Keratinocyte (primary cell): ENCODE measurements at regions not wholly inside any gene's neighbourhood (a gene's known extent, or its start where the extent isn't known, plus 50 kb on each side); places are given as distances from the start of the nearest gene placed in this dataset.
"Not testable (repeated sequence)": the region's sequence is repeated elsewhere in the genome, so short reads cannot be mapped to it uniquely, and the experiment has no call there.

Experiments used
- DNase-seq: peaks from one replicate; pipeline ENCODE4 v3.0.0-alpha.2; 2011; ENCODE audit warnings: low read depth, missing footprints, low spot score
- FAIRE-seq: peaks from 2 replicates; lab custom pipeline; 2011; peaks lifted over from hg19 to GRCh38; lab: Jason Lieb, UNC
- H2AFZ ChIP-seq: 2 replicates; pipeline ENCODE4 v1.6.0; 2012; ENCODE audit warnings: low read length, control low read depth, inconsistent platforms; ENCODE audit not compliant: control insufficient read depth
- H3K27ac ChIP-seq: 2 replicates; pipeline ENCODE4 v1.5.1; 2011; ENCODE audit warnings: low read length; ENCODE audit not compliant: control insufficient read depth, insufficient read depth
- H3K27me3 ChIP-seq: 3 replicates; pipeline ENCODE4 v1.6.0; 2011; ENCODE audit warnings: low read length; ENCODE audit not compliant: control insufficient read depth, insufficient read depth; ENCODE audit errors: extremely low read depth
- H3K36me3 ChIP-seq, 2 experiments: 2 replicates in 1 of 2; 3 replicates in 1 of 2; pipeline ENCODE4 v1.5.1; 2011; ENCODE audit warnings: low read length in 2 of 2, mild to moderate bottlenecking in 1 of 2; ENCODE audit not compliant: control insufficient read depth in 2 of 2, insufficient read depth in 2 of 2; ENCODE audit errors: extremely low read depth in 1 of 2
- H3K4me1 ChIP-seq: 3 replicates; pipeline ENCODE4 v1.5.1; 2011; ENCODE audit warnings: low read length; ENCODE audit not compliant: control insufficient read depth, insufficient read depth; ENCODE audit errors: extremely low read depth
- H3K4me2 ChIP-seq: 3 replicates; pipeline ENCODE4 v1.6.0; 2011; ENCODE audit warnings: low read depth, low read length; ENCODE audit not compliant: control insufficient read depth, insufficient read depth; ENCODE audit errors: extremely low read depth
- H3K4me3 ChIP-seq, 3 experiments: fragments of 200-600 bp in 1 of 3; sonication (generic) in 1 of 3; 2 replicates in 2 of 3; 3 replicates in 1 of 3; pipeline ENCODE4 v1.5.1; 2011 to 2016; ENCODE audit warnings: low read length in 3 of 3, mild to moderate bottlenecking in 3 of 3, control low read depth in 2 of 3, inconsistent platforms in 1 of 3, low read depth in 1 of 3, mixed read lengths in 1 of 3, mixed run types in 1 of 3, moderate library complexity in 1 of 3; ENCODE audit not compliant: control insufficient read depth in 2 of 3, insufficient read depth in 2 of 3; ENCODE audit errors: extremely low read depth in 1 of 3
- H3K79me2 ChIP-seq: 2 replicates; pipeline ENCODE4 v1.6.0; 2012; ENCODE audit warnings: low read length; ENCODE audit not compliant: control insufficient read depth, insufficient read depth
- H3K9ac ChIP-seq: 3 replicates; pipeline ENCODE4 v1.6.0; 2011; ENCODE audit warnings: low read length; ENCODE audit not compliant: control insufficient read depth, insufficient read depth; ENCODE audit errors: extremely low read depth
- H3K9me1 ChIP-seq: 3 replicates; pipeline ENCODE4 v1.6.0; 2011; ENCODE audit warnings: low read length; ENCODE audit not compliant: control insufficient read depth, insufficient read depth; ENCODE audit errors: extremely low read depth
- H3K9me3 ChIP-seq: 2 replicates; pipeline ENCODE4 v1.5.1; 2012; ENCODE audit warnings: low read depth, low read length; ENCODE audit not compliant: control insufficient read depth
- H4K20me1 ChIP-seq: 3 replicates; pipeline ENCODE4 v1.6.0; 2011; ENCODE audit warnings: low read length; ENCODE audit not compliant: control insufficient read depth, insufficient read depth; ENCODE audit errors: extremely low read depth
- EZH2 ChIP-seq: IDR thresholded peaks from one replicate; pipeline ENCODE4 v1.6.1; 2012; ENCODE audit warnings: inconsistent platforms, mild to moderate bottlenecking, low read length, moderate library complexity
- dilution Hi-C: fragments of 300-500 bp; cut with MboI; formaldehyde crosslinking; loops from one replicate; pipeline ENCODE4 v1.7.0; 2020; ENCODE audit warnings: low sequenced_read_pairs; ENCODE audit not compliant: extremely low pct_ligation_motif_present
- TF ChIP-seq, protein P1 (sequence below), 3 experiments: IDR thresholded peaks in 1 of 3; conservative IDR thresholded peaks in 1 of 3; optimal IDR thresholded peaks in 1 of 3; 2 replicates in 2 of 3; 3 replicates in 1 of 3; pipeline versions ENCODE3 to v1.5.1; 2011; ENCODE audit warnings: low read length in 3 of 3, mild to moderate bottlenecking in 3 of 3, moderate library complexity in 2 of 3, control low read depth in 1 of 3, inconsistent platforms in 1 of 3; ENCODE audit not compliant: insufficient read depth in 2 of 3; ENCODE audit errors: extremely low read depth in 1 of 3

DNA sequence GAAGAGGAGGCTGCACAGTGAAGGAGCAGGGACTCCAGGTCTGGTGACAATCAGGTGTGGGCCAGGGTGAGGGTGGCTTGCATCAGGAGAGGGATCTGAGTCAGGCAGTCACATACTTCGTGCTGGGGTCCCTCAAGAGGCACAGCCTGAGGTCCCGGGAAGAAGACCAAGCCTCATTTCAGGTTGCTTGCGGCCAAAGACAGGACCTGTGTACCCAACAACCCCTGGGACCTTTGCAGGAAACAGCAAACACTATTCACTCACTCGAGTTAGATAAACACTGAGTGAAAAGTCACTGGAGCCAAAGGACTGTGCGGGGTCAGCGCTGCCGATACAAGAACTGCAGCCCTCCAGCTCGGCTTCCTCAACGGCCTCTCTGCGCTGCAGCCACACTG is 104.4 kb downstream of the SINHCAF start:
- Histone ChIP-seq H3K79me2 (no peaks in the 10 kb centered on the region), H4K20me1 (no peaks in the 10 kb centered on the region), H3K27ac (no peak overlapping the region), H3K4me1 (no peaks in the 10 kb centered on the region), H3K36me3 (no peaks in the 10 kb centered on the region), H3K27me3 (peaks cover 27% of the 10 kb centered on the region), H3K4me3 (no peak overlapping the region), H2AFZ (no peak overlapping the region), H3K9me3 (no peaks in the 10 kb centered on the region), H3K9me1 (no peaks in the 10 kb centered on the region), H3K9ac (no peak overlapping the region), H3K4me2 (no peak overlapping the region)
- DNase-seq (no peak), FAIRE-seq (no peak)
- TF ChIP-seq, protein P1, sequence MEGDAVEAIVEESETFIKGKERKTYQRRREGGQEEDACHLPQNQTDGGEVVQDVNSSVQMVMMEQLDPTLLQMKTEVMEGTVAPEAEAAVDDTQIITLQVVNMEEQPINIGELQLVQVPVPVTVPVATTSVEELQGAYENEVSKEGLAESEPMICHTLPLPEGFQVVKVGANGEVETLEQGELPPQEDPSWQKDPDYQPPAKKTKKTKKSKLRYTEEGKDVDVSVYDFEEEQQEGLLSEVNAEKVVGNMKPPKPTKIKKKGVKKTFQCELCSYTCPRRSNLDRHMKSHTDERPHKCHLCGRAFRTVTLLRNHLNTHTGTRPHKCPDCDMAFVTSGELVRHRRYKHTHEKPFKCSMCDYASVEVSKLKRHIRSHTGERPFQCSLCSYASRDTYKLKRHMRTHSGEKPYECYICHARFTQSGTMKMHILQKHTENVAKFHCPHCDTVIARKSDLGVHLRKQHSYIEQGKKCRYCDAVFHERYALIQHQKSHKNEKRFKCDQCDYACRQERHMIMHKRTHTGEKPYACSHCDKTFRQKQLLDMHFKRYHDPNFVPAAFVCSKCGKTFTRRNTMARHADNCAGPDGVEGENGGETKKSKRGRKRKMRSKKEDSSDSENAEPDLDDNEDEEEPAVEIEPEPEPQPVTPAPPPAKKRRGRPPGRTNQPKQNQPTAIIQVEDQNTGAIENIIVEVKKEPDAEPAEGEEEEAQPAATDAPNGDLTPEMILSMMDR (optimal IDR thresholded peaks at IDR 0.05 in 1 of 3, IDR thresholded peaks at IDR 0.05 in 1 of 3, conservative IDR thresholded peaks at IDR 0.05 in 1 of 3; ENCODE audit: extremely low read depth in 1 of 3, insufficient read depth in 2 of 3, low read length in 3 of 3): no peak
- no peak for TF ChIP-seq EZH2
- dilution Hi-C loops: no loop called here

DNA sequence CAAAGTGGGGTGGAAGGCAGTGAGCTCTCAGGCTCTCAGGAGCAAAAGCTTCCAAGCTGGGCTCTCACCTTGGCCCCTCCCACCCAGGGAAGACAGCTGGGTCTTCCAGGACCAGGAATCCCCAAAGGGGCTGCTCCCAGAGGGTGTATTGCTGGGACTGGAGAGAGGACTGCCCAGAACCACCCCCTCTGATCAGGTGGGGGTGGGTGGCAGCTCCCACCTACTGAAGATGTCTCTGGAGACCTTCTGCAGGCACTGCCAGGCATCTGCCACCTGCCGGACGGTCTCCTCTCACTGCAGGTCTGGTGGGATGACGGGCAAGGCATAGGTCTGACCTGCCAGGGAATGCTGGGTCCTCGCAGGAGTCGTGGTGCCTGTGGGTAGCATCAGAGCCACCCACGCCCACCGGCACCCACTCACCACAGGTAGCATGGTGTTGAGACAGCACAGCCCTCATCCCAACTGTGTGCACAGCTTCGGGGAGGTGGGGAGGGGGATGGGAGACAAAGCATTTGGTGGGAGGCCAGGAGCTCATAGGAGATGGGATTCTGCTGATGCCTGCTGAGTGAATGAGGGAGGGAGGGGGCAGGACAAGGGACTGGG is 103.2 kb downstream of the SINHCAF start:
- Histone ChIP-seq H3K4me2 (no peak overlapping the region), H3K9ac (no peak overlapping the region), H3K4me1 (no peaks in the 10 kb centered on the region), H4K20me1 (no peaks in the 10 kb centered on the region), H3K27ac (no peak overlapping the region), H3K4me3 (no peak overlapping the region), H3K79me2 (no peaks in the 10 kb centered on the region), H3K27me3 (peaks cover 25% of the 10 kb centered on the region), H3K36me3 (no peaks in the 10 kb centered on the region), H3K9me3 (no peaks in the 10 kb centered on the region), H2AFZ (no peak overlapping the region), H3K9me1 (no peaks in the 10 kb centered on the region)
- FAIRE-seq (no peak), DNase-seq (no peak)
- TF ChIP-seq EZH2: no peak
- TF ChIP-seq, protein P1 (optimal IDR thresholded peaks at IDR 0.05 in 1 of 3, IDR thresholded peaks at IDR 0.05 in 1 of 3, conservative IDR thresholded peaks at IDR 0.05 in 1 of 3; ENCODE audit: extremely low read depth in 1 of 3, insufficient read depth in 2 of 3, low read length in 3 of 3): no peak
- dilution Hi-C loops: no loop called here

DNA sequence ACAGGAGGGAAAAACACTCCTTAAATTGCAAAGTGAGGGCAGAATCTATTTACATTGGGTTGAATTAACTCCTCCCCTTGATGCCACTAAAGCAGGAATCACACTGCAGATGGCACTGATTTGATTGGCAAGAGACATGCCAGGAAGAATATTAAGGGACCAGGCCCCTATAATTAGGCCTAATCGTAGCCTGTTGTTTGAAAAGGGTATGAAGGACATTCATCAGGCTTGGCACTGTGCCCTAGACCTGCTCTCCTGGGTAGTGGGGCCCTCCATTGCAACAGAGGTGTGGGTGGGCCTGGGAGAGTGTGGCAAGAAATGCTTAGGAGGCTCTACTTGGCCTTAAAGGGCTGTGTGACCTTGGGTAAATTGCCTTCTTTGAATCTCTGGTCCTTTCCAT is 102.3 kb downstream of the SINHCAF start:
- H3K9ac ChIP-seq, H3K27ac ChIP-seq, H2AFZ ChIP-seq, H3K4me3 ChIP-seq, H4K20me1 ChIP-seq, H3K79me2 ChIP-seq, H3K4me2 ChIP-seq, H3K36me3 ChIP-seq, FAIRE-seq, H3K9me1 ChIP-seq, dilution Hi-C loops, H3K9me3 ChIP-seq, H3K4me1 ChIP-seq, DNase-seq: not testable (repeated sequence)
- peaks cover 16% of the 10 kb centered on the region for H3K27me3 ChIP-seq
